GM18505 (cell line): ENCODE measurements at regions not wholly inside any gene's neighbourhood (a gene's known extent, or its start where the extent isn't known, plus 50 kb on each side); places are given as distances from the start of the nearest gene placed in this dataset.

ENCODE experiments used
- ATAC-seq: cut with Tn5 transposase; IDR thresholded peaks from one replicate; pipeline ENCODE4 v1.9.1; 2021; ENCODE audit not compliant: unreplicated experiment
- POLR2A ChIP-seq: IDR thresholded peaks from 4 replicates; pipeline ENCODE4 v1.6.1; 2011; ENCODE audit warnings: borderline replicate concordance; ENCODE audit not compliant: insufficient read depth, insufficient read length; ENCODE audit errors: extremely low read depth

DNA sequence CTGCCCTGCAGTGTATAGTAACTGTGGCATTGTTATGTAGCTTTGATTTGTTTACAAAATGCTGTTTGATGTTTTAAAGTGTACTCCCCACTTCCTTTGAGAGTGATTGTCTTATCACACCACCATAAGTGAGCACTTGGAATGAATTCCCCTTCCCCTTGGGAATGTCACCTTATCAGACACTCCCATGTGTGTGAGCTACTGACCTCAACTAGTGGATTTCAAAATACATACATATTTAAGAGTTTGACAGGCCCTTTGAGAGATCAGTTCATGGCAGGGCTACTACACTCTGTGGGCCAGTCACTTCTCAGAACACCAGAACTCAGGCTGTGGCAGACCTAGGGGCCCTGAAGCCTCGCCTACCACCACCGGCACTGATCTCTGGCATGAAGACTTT lies 547.6 kb downstream of the NR2F2 start:
- no peak for ATAC-seq
- no peak for TF ChIP-seq POLR2A

DNA sequence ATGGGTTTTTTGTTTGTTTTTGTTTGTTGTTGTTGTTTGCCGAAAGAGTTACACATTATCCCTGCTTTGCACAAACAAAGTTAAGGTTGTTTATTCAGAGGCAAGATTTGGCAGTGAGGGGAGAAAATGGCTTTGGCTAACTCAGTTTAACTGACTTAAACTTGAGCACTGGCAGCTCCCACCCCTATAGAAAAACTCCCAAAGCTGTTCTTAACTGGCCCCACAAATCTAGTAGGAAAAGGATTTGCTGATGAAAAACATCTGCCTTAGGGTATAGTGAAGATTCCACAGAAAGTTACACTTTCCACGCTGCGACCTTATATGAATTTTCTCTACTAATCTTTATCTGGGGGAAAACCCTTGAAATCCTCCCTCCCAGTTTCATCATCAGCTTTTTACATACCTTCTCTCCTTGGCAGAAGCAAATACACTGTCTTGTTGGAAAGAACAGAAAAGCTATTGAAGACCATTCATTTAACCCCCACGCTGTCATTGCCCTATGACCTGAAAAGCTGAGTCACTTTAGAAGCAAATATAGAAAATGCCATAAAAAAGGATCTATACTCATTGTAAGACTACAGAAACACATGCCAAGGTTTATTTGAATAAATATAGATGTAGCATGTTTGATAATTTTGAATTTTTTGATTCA lies 551.7 kb downstream of the NR2F2 start:
- ATAC-seq = no peak
- no peak for TF ChIP-seq POLR2A

DNA sequence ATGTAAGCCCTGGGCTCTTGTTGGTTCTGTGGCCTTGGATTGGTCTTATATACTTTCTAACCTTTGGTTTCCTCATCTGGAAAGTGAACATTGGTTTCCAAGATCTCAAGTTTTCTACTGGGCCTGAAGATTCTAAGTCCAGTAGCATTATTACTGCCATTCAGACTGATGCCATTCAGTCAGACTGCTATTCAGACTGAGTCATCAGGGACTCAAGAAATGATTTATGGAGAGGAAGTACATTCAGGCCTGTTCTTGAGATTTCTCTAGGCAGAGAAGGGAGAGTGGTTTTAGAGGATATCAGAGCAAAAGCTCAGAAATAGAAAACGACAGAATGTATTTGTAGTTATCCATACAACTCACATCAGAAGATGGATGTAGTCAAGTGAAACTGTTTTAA lies 557.2 kb downstream of the NR2F2 start:
- TF ChIP-seq POLR2A = no peak
- ATAC-seq = no peak

DNA sequence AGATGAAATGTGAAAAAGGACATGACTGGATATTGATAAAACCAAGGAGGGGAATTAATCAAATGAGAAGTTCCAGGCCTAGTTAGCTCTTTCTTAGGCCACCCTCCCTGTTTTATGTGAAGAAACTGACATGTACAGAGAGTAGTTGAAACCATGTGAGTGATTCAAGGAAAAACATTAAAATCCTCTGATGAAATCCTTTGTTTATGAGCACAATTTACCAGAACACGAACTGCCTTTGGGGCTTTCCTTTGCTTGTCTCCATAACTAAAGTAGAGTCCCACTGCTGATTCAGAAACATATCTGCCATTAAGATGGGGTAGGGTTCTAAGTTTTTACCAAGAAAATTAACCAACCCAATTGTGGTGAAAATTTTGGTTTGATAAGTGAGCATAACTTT lies 558.3 kb downstream of the NR2F2 start:
- ATAC-seq = no peak
- no peak for TF ChIP-seq POLR2A

DNA sequence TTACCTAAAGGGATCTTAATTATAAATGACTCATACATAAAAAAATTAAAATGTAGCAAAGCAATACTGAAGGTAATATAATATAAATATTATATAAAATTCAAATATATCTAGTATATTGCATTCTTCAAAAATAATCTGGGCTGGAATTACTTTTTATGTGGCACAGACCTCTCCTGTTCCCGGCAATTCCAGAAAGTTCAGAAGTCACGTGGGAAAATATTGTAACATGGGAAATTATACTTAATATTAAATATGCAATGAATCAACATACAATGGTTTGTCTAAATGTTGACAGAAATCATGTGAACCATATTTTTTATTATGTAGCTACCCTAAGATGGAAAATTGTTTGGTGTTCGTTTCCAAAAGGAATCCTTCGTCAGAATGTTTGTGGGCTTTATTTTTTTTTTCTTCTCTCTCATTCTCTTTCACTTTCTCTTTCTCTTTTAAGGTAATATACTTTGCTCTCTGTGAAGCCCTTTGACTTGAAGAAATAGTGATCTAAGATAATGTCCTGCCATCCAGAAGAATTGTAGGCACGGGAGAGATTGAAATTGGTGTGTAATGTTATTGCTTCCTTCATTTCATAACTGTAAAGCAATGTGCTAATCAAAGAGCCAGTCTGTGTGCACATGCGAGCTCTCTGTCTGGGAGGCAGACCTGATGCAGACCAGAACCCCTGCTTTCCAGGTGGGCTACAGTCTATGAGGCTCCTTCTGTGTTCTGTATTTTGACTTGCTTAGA lies 559.4 kb downstream of the NR2F2 start:
- no peak for TF ChIP-seq POLR2A
- ATAC-seq = no peak

DNA sequence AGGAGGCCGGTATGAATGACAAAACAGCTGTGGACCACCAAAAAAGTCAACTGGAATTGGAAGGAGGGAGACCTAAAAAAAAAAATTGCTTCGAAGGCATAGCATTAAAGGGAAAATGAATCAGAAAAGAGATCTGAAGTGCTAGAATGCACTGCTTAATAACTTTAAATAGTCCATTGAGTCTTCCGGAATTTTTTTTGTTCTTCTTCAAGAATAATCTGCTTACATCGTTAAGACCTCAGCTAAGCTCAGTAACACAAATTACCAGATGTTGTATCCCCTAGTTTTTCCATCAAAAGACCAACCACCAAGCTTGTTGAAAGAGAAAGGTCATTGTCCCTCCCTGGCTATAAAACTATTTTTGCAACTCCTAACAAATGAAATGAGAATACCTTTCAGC lies 560.5 kb downstream of the NR2F2 start:
- ATAC-seq = no peak
- TF ChIP-seq POLR2A = no peak

DNA sequence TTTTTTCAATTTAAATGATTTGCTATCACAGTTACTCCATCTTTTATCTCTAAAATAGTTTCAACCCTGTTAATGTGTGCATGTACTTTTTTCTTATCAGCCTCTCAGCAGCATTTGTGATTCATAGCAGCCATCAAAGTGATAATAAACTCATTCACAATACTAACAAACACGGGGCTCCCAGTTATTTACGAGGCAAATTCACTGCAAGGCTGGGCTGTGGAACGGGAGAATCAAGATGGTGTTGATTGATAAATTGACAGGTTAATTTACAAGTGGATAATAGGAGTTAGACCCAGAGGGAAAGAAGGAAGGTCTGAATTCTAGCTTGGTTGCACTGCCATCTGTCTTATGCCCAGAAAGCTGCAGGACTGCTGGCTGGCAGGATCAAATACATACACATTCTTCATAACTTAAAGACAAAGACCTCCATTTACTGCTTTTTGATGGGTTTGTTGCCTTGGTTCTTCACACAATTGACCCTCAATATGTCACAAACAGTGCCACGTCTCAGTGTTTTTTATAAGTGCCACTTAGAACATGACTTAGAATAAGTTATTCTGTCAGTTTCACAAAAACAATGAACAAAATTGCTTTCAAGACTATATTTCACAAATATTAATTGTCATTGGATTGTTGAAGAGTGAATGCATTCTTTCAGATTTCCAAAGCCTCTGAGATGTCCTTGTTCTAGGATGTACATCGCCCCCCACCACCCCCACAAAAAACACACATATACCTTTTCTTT lies 562.8 kb downstream of the NR2F2 start:
- TF ChIP-seq POLR2A = no peak
- no peak for ATAC-seq

DNA sequence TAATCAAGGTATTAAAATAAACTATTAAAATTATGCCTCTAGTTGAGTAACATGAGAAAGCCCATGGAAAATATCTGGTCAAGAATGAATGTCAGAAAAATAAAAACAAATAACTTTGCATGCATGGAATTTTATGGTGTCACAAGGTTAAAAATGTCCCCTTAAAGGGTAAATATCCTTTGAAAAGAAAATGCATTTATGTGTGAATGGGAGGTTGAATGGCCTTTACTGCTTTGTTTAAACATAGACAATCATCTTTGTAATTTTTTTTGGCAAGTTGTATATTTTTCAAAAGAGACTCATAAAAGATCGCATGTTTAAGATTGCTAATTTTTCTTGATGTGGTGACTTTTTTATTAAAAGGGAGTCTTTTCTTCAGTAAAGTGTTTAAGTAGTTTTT lies 564.2 kb downstream of the NR2F2 start:
- no peak for ATAC-seq

DNA sequence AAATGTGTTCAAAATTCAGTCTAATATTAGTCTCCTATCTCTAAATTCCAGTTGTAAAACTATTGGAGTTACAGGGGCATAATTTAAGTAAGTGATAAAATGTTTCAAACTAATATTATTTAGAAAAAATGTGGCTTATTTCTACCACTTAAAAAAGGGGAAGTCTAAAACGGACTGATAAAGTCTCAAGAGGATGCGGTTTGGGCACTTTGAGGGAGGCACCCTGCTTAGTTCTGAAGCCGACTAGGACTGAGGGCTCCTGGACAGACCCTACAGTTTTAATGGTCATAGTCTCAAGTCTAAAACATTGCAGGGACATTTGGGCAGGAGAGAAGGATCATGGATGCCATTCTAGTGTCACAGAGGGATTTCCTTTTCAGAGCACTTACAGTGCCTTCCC lies 566.3 kb downstream of the NR2F2 start:
- no peak for ATAC-seq
- TF ChIP-seq POLR2A = no peak

More for the DNA sequence above, 564.2 kb downstream of the NR2F2 start:
- no peak for TF ChIP-seq POLR2A

DNA sequence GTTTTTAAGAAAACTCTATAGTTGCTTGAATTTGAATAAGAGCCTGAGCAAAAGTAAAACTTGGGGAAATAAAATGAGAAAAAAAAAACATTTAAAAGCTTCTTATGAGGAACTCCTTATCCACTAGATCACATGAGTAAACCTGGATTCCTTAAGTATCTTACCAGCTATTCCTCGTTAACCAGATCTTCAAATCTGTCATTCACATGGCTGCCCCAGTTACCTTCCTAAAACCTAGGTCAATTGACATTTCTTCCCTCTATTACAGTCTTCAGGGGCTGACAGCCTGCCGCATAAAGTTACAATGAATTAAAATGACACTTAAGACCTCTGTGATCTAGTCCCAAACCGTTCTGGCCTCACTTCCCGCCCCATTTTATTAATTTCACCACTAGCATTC lies 583.6 kb downstream of the NR2F2 start:
- ATAC-seq = no peak
- no peak for TF ChIP-seq POLR2A

DNA sequence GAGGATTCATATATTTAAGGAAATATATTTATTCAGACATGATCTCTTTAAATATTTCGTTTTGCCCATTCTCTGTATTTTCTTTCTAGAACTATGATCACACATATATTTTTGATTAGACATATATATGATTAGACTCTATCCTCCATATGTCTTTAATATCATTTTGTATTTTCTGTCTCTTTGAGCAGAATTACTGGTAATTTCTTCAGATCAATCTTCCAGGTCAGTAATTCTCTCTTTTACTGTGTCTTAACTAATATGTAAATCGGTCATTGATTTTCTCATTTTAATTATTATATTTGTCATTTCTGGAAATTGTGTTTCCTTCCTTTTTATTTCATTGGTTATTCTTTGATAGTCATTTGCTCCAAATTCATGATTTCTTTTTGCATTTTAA lies 586.2 kb downstream of the NR2F2 start:
- TF ChIP-seq POLR2A = no peak

DNA sequence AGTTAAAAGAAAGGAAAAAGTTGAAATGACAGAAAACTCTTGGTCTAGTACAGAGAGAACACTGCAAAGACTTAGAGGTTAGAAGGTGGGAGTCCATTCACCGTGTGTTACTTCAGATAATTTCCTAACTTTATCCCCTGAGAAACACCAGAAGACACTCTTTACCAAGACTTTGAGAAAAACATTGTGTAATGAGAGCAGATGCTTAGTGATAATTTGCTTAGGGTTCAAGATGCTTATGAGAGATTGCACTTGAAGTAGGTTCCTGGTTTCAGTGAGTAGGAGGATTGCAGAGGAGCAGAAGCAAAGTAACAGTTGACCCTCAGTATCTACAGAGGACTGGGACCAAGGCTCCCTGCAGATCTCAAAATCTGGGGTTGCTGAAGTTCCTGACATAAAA lies 594.1 kb downstream of the NR2F2 start:
- TF ChIP-seq POLR2A = no peak
- ATAC-seq = no peak

More for the DNA sequence above, 586.2 kb downstream of the NR2F2 start:
- no peak for ATAC-seq

DNA sequence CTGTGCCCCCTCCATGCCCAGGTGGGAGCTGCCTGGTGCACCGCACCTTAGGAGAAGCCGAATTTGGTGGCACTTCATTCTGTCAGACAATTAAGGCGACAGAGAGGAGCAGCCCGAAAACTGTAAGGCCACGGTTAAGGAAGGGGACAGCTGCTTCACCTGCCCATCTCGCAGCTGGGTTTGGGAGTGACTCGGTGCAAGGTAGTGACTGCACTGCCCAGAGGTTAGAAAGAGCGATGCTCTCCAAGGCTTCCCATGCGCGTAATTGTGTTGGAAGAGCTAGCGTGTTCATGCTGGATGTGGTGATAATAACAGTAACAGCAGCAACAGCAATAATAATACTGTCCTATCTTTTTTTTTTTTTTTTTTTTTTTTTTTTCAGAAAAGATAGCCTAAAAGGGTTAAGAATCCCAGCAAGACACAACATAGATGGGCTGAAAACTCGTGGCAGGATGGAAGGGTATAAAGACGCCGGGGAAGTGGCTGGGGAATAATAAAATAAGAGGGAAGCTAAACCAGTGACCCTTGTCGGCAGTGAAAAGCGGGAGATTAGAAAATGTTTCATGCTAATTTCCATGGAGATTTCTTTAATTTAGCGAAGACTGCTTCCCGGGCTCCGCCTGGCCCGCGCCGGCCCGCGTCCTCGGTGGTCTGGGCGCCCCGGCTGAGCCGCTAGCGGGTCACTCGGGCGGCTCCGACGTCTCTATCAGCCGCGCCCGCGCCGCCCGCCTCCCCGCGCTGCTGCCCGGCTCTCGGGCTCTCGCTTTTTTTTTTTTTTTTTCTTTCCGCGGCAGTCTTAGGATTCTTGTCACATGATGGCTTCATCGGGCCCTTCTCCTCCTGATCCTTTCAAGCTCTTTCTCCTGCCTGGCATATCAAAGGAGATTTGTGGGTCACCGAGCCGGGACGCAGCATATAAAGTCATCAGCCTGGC lies 617.1 kb downstream of the NR2F2 start:
- no peak for ATAC-seq
- TF ChIP-seq POLR2A = no peak

DNA sequence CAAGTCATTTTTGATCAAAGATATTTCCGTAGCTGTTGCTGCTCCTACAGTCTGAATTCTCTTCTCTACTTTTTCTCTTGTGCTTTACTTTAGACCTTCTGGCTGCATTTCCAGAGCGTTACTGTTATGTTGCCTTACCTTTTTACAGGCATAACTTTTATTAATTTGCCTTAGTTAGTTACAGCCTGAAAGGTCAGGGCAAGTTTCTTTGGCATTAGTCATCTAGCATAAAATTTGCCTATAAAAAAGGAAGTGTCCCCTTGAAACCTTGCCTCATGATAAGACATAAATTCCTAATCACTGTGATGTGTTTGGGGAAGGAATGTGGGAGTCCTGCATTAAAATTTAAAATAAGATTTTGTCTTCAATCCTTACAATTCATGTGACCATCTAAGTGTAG lies 618.5 kb downstream of the NR2F2 start:
- TF ChIP-seq POLR2A = no peak
- ATAC-seq = no peak

DNA sequence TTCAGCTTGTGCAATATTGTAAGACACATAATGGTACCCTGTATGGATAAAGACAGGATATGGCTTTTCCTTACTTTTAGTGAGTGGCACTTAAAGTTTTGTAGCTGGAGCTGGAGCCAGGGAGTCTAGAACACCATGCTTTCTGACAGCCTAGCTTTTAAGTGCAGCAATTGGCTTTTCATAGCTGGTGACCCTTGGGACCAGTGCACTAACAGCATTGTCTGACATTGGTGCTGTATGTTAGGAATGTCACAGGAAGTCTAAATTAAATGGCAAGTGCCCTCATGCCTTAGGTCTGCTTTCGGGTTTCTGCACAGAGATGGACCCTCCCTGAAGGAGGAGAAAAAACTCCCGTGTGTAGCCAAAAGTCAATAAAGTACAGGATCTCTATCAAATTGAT lies 628.2 kb downstream of the NR2F2 start:
- TF ChIP-seq POLR2A = no peak
- no peak for ATAC-seq
